HG03378 (cell line): ENCODE measurements at regions not wholly inside any gene's neighbourhood (a gene's known extent, or its start where the extent isn't known, plus 50 kb on each side); places are given as distances from the start of the nearest gene placed in this dataset.
"Not testable (repeated sequence)": the region's sequence is repeated elsewhere in the genome, so short reads cannot be mapped to it uniquely, and the experiment has no call there.

Experiments used
- ATAC-seq: cut with Tn5 transposase; IDR thresholded peaks from one replicate; pipeline ENCODE4 v1.9.1; 2021; ENCODE audit warnings: mild to moderate bottlenecking, moderate library complexity; ENCODE audit not compliant: unreplicated experiment

GRCh38 chr14:39562175-39562574, 129.9 kb upstream of the FBXO33 start:
- no peak for ATAC-seq

GRCh38 chr14:39558525-39558924, 126.3 kb upstream of the FBXO33 start:
- no peak for ATAC-seq

- no peak for ATAC-seq
These were observed 123.5 kb upstream of the FBXO33 start for GRCh38 chr14:39555749-39556148.

GRCh38 chr14:39554576-39554975, 122.3 kb upstream of the FBXO33 start:
- ATAC-seq = no peak

- ATAC-seq = no peak
These were observed 116.1 kb upstream of the FBXO33 start for GRCh38 chr14:39548358-39548757.

- ATAC-seq = no peak
These were observed 115.6 kb upstream of the FBXO33 start for GRCh38 chr14:39547845-39548244.

GRCh38 chr14:39505812-39506211, 73.6 kb upstream of the FBXO33 start:
- ATAC-seq = no peak

GRCh38 chr14:39500253-39500652, 68.0 kb upstream of the FBXO33 start:
- no peak for ATAC-seq

GRCh38 chr14:39499514-39499913, 67.3 kb upstream of the FBXO33 start:
- no peak for ATAC-seq

- ATAC-seq = not testable (repeated sequence)
These were observed 65.4 kb upstream of the FBXO33 start for GRCh38 chr14:39497677-39498076.

- no peak for ATAC-seq
These were observed 60.0 kb upstream of the FBXO33 start for GRCh38 chr14:39492267-39492666.

- ATAC-seq = no peak
These were observed 58.9 kb upstream of the FBXO33 start for GRCh38 chr14:39491134-39491571.

- no peak for ATAC-seq
These were observed 56.4 kb upstream of the FBXO33 start for GRCh38 chr14:39488600-39488999.

GRCh38 chr14:39483682-39484081, 51.4 kb upstream of the FBXO33 start:
- ATAC-seq = no peak
